ENCODE measurements at regions not wholly inside any gene's neighbourhood (a gene's known extent, or its start where the extent isn't known, plus 50 kb on each side); places are given as distances from the start of the nearest gene placed in this dataset.

GRCh38 chr1:206411321-206411720, 59.0 kb upstream of the IKBKE start:
- DNase-seq = no peak

GRCh38 chr1:206415942-206416341, 54.3 kb upstream of the IKBKE start:
- DNase-seq = no peak

GRCh38 chr1:206417774-206418614, 52.3 kb upstream of the IKBKE start:
- DNase-seq = no peak

- peak in 1 of 4 experiments; percentile 15 for DNase-seq
These were observed 51.0 kb upstream of the IKBKE start for GRCh38 chr1:206419250-206419649.

GRCh38 chr1:206419783-206420182, 50.5 kb upstream of the IKBKE start:
- no peak for DNase-seq

GRCh38 chr1:206420471-206420870, 49.8 kb upstream of the IKBKE start:
- no peak for DNase-seq
